ENCODE measurements at regions not wholly inside any gene's neighbourhood (a gene's known extent, or its start where the extent isn't known, plus 50 kb on each side); places are given as distances from the start of the nearest gene placed in this dataset.

- no peak for TF ChIP-seq CTCF (conservative IDR thresholded peaks at IDR 0.05; ENCODE audit: low read depth, low read length)
These were observed 154.4 kb upstream of the RARB start for GRCh38 chr3:25273582-25274171.

GRCh38 chr3:25277503-25277902, 150.6 kb upstream of the RARB start:
- no peak for TF ChIP-seq CTCF (conservative IDR thresholded peaks at IDR 0.05; ENCODE audit: low read depth, low read length)
- no peak for DNase-seq (ENCODE audit: low read depth)
- H3K4me3 ChIP-seq (ENCODE audit: low read depth, low read length) = no peak overlapping the region

More at GRCh38 chr3:25273582-25274171, 154.4 kb upstream of the RARB start:
- DNase-seq (ENCODE audit: low read depth) = no peak
- H3K4me3 ChIP-seq (ENCODE audit: low read depth, low read length) = no peak overlapping the region

- no peak for DNase-seq (ENCODE audit: low read depth)
- no peak for TF ChIP-seq CTCF (conservative IDR thresholded peaks at IDR 0.05; ENCODE audit: low read depth, low read length)
- H3K4me3 ChIP-seq (ENCODE audit: low read depth, low read length) = no peak overlapping the region
These were observed 146.9 kb upstream of the RARB start for GRCh38 chr3:25281041-25281731.

GRCh38 chr3:25281732-25282126, 146.3 kb upstream of the RARB start:
- no peak for TF ChIP-seq CTCF (conservative IDR thresholded peaks at IDR 0.05; ENCODE audit: low read depth, low read length)
- no peak overlapping the region for H3K4me3 ChIP-seq (ENCODE audit: low read depth, low read length)
- no peak for DNase-seq (ENCODE audit: low read depth)

- no peak for TF ChIP-seq CTCF (conservative IDR thresholded peaks at IDR 0.05; ENCODE audit: low read depth, low read length)
These were observed 144.4 kb upstream of the RARB start for GRCh38 chr3:25283613-25284012.

GRCh38 chr3:25284249-25284648, 143.8 kb upstream of the RARB start:
- DNase-seq (ENCODE audit: low read depth) = no peak
- TF ChIP-seq CTCF (conservative IDR thresholded peaks at IDR 0.05; ENCODE audit: low read depth, low read length) = no peak
- no peak overlapping the region for H3K4me3 ChIP-seq (ENCODE audit: low read depth, low read length)

More at GRCh38 chr3:25283613-25284012, 144.4 kb upstream of the RARB start:
- no peak overlapping the region for H3K4me3 ChIP-seq (ENCODE audit: low read depth, low read length)
- DNase-seq (ENCODE audit: low read depth) = no peak

Measured in epithelial cell of proximal tubule (primary cell).